HG03342 (cell line): ENCODE measurements at regions not wholly inside any gene's neighbourhood (a gene's known extent, or its start where the extent isn't known, plus 50 kb on each side); places are given as distances from the start of the nearest gene placed in this dataset.

ENCODE experiments used
- ATAC-seq: cut with Tn5 transposase; IDR thresholded peaks from one replicate; pipeline ENCODE4 v1.9.1; 2021; ENCODE audit warnings: mild to moderate bottlenecking, moderate library complexity; ENCODE audit not compliant: unreplicated experiment

DNA sequence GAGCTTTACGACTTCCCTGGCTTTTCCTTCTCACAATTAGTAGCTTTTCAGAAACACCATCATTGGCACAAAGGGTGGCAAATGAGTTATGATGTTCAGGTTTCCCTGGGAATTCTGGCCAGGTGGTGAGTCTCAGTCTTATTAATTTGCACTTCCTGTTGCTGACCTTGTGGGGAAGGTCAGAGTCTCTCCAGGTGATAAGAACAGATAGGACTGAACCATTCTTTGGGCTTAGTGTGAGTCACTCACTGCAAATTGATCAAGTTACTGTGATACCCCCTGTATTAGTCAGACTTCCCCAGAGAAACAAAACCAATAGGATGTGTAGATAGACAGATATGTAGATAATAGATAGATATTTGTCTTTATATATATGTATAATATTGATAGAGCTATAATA lies 53.8 kb upstream of the RANBP3L start:
- no peak for ATAC-seq

GRCh38 chr5:36356915-36357314 lies 55.2 kb upstream of the RANBP3L start:
- ATAC-seq: no peak

DNA sequence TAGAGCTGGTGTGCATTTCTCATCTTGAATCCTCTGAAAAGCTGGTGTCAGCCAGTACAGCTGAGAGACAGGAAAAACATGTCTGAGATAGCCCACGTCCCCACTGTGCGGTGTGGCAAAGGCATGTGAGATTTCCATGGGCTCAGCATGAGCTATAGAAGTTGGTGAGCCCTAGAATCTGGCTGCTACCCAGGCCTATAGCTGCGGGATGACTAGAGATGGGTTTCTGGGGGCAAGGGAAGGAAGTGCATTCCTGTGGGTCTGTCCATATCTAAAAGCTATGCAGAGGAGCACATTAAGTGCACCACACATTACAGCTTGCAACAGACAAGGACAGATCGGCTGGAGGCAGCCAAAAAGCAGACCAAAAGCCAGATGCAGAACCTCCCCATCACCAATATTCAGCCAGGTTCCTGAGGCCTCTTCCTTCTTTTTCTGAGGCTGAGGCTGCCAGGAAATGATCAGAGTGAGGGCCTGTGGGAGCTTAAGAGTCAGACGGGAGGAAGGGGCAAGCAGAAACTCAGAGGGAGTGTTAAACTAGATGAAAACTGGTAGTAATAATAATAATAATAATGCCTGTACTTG lies 55.8 kb upstream of the RANBP3L start:
- no peak for ATAC-seq

GRCh38 chr5:36359267-36359666 lies 57.6 kb upstream of the RANBP3L start:
- no peak for ATAC-seq

DNA sequence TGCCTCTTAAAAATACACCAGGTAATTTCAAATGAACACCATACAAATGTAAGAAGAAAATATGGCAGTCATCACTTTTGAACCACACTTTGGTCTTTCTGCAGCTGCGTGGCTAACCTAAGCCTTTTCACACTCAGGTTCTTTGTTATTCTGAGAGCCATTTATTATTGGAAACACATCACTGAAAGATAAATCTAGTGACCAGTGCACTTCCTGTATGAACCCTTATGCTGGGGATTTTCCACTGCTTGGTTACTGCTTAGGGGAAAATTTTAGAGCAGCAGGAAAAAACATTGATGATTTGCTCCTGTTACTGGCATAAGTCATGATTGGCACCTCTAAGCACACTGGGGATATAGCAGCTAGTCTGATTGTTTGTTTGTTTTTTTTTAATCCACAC lies 58.6 kb upstream of the RANBP3L start:
- ATAC-seq: no peak

DNA sequence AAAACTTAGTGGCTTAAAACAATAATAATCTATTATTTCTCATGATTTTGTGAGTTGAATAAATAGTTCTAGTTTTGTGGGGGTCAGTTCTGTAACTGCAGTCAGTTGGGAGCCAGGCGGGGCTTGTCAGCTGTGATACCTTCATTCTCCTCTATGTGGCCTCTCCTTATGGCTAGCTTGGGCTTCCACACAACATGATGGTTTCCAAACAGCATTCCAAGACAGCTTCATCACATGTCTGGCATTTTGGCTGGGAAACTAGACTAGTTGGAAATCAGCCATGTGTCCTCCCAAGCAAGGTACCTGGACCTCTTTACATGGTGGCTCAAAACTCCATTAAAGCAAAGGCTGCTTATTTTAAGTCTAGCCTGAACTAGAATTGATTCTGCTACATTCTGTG lies 61.4 kb upstream of the RANBP3L start:
- ATAC-seq: no peak

DNA sequence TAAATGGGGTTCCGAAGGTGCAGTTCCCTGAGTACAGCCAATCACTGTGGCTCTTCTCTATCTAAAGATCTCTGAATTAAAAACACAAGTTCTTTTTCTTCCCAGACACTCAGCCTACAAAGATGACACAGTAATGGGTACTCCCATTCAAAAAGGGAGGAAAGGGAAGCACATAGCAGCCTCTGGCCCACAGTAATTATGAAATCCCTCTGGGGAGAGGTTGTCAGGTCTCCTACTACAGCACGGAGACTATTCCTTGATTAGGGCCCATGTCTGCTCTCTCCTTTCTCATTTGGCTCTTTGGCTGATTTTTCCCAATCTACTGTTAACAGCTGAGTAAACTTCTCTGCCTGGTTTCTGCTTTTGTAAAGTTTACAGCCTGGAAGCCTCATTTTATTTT lies 62.0 kb upstream of the RANBP3L start:
- no peak for ATAC-seq

DNA sequence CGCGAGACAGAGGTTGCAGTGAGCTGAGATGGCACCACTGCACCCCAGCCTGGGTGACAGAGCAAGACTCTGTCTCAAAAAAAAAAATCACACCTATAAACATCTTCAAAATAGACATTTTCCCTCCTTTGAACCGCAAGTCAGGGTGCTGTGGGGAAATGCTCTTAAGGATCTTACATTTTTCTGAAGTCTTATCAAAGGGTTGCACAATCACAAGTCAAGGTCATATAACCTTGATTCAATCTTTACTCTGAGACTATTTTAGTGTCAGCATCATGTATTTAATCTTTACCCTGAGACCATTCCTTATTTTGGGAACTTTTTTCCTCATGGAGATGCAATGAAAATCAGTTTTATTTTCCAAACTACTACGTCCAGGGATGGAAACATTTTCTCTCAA lies 62.8 kb upstream of the RANBP3L start:
- ATAC-seq: no peak

DNA sequence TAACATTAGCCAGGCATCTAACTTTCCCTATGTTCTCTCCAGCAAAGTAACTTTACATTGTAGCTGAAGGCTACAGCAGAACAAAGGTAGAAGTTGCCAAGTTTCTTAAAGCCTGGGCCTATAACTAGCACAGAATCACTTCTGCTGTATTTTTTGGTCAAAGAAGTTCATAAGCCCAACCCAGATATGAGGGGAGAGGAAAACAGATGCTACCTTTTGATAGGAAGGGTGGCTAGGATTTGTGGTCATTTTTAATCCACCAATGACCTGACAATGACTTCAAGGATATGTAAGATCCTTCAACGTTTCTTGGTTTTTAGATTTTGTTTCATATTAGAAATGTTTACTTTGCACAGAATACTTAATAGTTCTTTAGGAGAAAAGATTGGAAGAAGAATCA lies 64.2 kb upstream of the RANBP3L start:
- no peak for ATAC-seq

- no peak for ATAC-seq
Measured at GRCh38 chr5:36366883-36367282, 65.2 kb upstream of the RANBP3L start.

- ATAC-seq: no peak
Measured at GRCh38 chr5:36367524-36367923, 65.8 kb upstream of the RANBP3L start.

DNA sequence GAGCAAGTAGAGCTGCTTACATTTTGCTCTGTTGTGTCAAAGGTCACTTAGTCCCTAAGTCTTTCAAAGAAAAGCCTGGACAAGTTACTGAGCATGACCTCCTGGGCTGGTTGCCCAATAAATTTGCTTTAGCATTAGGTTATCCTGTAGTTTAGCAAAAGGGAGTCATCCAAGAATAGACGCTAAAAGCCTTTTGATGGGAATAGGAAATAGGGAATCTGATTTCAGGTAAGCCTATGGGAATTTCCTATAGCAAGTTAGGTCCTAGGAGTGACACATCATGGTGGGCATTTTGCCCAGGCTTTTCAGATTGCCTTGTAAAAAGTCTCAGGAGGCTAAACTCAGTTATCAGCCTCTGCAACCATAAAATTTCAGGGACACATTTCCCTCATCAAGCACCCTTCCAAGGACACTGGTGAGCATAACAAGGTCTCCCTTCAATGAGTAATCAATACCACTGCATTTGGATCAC lies 67.6 kb upstream of the RANBP3L start:
- no peak for ATAC-seq

GRCh38 chr5:36370073-36370472 lies 68.4 kb upstream of the RANBP3L start:
- ATAC-seq: no peak

DNA sequence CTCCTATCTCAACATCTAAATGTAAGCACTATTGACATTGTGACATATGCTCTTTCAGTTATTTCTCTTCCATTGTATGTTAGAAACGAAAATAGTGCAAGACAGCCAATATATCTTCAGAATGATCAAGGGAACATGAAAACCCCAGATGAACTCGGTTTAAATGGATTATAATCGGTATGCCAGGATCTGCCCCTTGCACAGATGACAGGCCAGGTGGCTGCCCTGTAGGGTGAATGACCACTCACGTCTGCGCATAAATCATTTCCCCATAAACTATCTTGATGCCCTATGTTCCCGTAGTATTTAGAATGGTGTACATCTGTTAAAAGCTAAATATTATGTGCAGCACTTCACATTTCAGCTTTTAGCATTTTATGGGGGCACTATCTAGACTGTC lies 69.7 kb upstream of the RANBP3L start:
- no peak for ATAC-seq

DNA sequence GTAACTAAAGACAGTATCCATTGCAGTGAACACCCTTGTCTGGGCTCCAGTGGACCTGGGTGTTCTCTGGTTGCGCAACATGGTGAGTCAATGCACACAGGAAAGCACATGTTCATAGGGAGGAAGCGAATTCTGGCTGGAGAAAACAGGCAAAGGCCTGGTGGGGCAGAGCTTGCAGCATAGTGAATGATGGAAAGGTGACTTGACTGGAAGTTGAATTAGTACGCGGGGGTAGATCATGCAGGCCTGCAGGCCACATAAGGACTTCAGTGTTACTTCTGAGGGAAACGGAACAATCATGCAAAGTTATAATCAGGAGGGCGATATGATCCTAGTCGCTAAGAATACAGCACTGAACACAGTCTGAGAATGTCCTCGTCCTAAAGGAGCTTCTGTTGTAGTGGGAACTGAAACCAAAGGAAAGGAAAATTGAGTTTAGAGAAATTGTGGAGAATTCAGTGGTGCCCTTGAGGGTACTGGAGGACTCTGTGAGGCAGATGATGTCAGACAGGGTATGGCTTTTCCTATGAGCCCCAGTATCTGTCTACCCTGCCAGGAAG lies 71.9 kb upstream of the RANBP3L start:
- ATAC-seq: no peak

DNA sequence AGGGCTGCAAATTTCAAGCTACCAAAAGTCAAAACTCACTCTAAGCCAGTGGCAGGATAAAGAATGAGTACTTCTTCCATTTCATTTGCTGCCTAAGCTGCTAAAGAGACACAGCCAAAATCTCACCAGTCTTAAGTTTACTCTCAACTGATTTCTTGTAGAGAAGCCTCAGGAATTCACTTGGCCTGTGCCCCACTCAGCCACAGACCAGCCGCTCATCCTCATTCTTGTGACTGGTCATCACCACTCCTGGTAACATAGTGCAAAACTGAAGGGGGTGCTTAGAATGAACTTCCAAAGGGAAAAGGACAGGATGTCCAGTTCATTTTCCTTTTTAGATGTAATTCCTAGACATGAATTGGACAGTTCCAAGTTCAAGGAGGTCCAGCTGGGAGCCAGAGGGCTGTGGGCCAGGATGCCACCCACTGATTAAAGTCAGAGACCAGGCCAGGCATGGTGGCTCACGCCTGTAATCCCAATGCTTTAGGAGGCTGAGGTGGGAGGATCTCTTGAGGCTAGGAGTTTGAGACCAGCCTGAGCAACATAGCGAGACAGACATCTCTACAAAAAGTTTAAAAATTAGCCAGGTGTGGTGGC lies 72.7 kb upstream of the RANBP3L start:
- ATAC-seq: no peak

DNA sequence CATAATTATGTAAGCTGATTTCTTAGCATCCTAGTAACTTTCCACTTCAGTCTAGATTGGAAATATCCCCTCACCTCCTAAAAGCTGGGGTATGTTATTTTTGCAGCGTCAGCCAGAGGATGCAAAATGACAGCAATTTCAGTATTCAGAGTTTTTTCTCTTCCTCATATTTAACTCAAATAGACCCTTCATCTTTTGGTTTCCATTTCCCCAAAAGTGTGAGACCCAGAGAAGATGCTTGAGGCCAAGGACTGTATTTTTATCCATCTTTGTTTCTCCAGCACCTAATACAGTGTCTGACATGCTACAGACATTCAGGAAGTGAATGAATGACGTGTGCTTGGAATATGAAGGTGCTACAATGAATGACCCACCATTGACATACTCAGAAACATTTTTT lies 75.5 kb upstream of the RANBP3L start:
- no peak for ATAC-seq

GRCh38 chr5:36378551-36378950 lies 76.8 kb upstream of the RANBP3L start:
- no peak for ATAC-seq

DNA sequence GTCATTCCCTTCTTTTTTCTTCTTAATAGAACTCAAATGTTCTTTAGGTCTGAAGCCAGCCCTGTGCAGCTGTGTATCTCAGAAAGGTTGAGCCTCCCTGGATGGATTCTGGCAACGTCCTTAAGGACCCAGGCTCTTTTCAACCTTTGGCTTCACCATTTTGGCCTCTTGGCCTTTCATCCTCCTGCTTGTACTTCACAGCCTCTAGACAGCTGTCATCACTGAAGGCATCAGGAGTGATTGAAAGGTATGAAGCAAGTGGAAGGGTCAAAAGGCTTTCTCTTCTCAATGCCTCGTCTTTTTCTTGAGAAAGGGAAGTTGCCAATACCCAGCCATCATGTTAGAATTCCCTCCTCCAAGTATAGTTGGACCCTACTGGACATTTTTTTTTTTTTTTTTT lies 81.2 kb upstream of the RANBP3L start:
- no peak for ATAC-seq

GRCh38 chr5:36383942-36384341 lies 82.2 kb upstream of the RANBP3L start:
- ATAC-seq: no peak

GRCh38 chr5:36384845-36385244 lies 83.1 kb upstream of the RANBP3L start:
- ATAC-seq: no peak

DNA sequence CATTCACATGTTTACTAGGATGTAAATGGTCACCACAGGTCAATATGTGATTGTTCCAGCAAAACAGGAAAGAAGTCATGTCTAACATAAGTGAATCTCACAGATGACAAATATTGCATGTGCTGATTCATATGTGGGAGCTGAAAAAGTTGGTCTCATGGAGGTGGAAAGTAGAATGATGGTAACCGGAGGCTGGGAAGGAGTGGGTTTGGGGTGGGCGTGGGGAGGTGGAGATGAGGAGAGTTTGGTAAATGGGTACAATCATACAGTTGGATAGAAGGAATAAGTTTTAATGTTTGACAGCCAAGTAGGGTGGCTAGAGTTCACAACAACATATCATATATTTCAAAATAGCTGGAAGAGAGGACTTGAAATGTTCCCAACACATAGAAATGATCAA lies 83.8 kb upstream of the RANBP3L start:
- no peak for ATAC-seq

- ATAC-seq: no peak
Measured at GRCh38 chr5:36388288-36388687, 86.6 kb upstream of the RANBP3L start.
